ENCODE measurements at regions not wholly inside any gene's neighbourhood (a gene's known extent, or its start where the extent isn't known, plus 50 kb on each side); places are given as distances from the start of the nearest gene placed in this dataset.

GRCh38 chr13:104198801-104199200, 1132.6 kb upstream of the SLC10A2 start:
- DNase-seq (ENCODE audit: low read depth), result no peak

- DNase-seq (ENCODE audit: low read depth), result no peak
Measured at GRCh38 chr13:104196611-104197010, 1130.4 kb upstream of the SLC10A2 start.

GRCh38 chr13:104181526-104182231, 1115.5 kb upstream of the SLC10A2 start:
- DNase-seq (ENCODE audit: low read depth), result no peak

- DNase-seq (ENCODE audit: low read depth), result no peak
Measured at GRCh38 chr13:104170980-104171555, 1104.9 kb upstream of the SLC10A2 start.

- no peak for DNase-seq (ENCODE audit: low read depth)
Measured at GRCh38 chr13:104163866-104164630, 1097.8 kb upstream of the SLC10A2 start.

- DNase-seq (ENCODE audit: low read depth), result no peak
Measured at GRCh38 chr13:104160536-104160935, 1094.3 kb upstream of the SLC10A2 start.

- no peak for DNase-seq (ENCODE audit: low read depth)
Measured at GRCh38 chr13:104143760-104144416, 1077.7 kb upstream of the SLC10A2 start.

GRCh38 chr13:104140552-104140951, 1074.3 kb upstream of the SLC10A2 start:
- no peak for DNase-seq (ENCODE audit: low read depth)

GRCh38 chr13:104137416-104137815, 1071.2 kb upstream of the SLC10A2 start:
- DNase-seq (ENCODE audit: low read depth), result no peak

- no peak for DNase-seq (ENCODE audit: low read depth)
Measured at GRCh38 chr13:104132849-104133248, 1066.6 kb upstream of the SLC10A2 start.

- no peak for DNase-seq (ENCODE audit: low read depth)
Measured at GRCh38 chr13:104114101-104114500, 1047.9 kb upstream of the SLC10A2 start.

- DNase-seq (ENCODE audit: low read depth), result no peak
Measured at GRCh38 chr13:104111031-104111430, 1044.8 kb upstream of the SLC10A2 start.

- no peak for DNase-seq (ENCODE audit: low read depth)
Measured at GRCh38 chr13:104106705-104107393, 1040.6 kb upstream of the SLC10A2 start.

- no peak for DNase-seq (ENCODE audit: low read depth)
Measured at GRCh38 chr13:104105418-104106355, 1039.5 kb upstream of the SLC10A2 start.

- no peak for DNase-seq (ENCODE audit: low read depth)
Measured at GRCh38 chr13:104099750-104100149, 1033.5 kb upstream of the SLC10A2 start.

- no peak for DNase-seq (ENCODE audit: low read depth)
Measured at GRCh38 chr13:104098421-104098820, 1032.2 kb upstream of the SLC10A2 start.

GRCh38 chr13:104086759-104087158, 1020.5 kb upstream of the SLC10A2 start:
- DNase-seq (ENCODE audit: low read depth), result no peak

- DNase-seq (ENCODE audit: low read depth), result no peak
Measured at GRCh38 chr13:104086210-104086609, 1020.0 kb upstream of the SLC10A2 start.

- DNase-seq (ENCODE audit: low read depth), result no peak
Measured at GRCh38 chr13:104085611-104086010, 1019.4 kb upstream of the SLC10A2 start.

- no peak for DNase-seq (ENCODE audit: low read depth)
Measured at GRCh38 chr13:104074326-104074725, 1008.1 kb upstream of the SLC10A2 start.

GRCh38 chr13:104071806-104072205, 1005.6 kb upstream of the SLC10A2 start:
- no peak for DNase-seq (ENCODE audit: low read depth)

Data from activated gamma-delta T cell treated with anti-CD3 and anti-CD28 coated beads, Interleukin-2, amount 50 U/mL, for 16 hours (primary cell).